Keratinocyte (primary cell): ENCODE measurements at regions not wholly inside any gene's neighbourhood (a gene's known extent, or its start where the extent isn't known, plus 50 kb on each side); places are given as distances from the start of the nearest gene placed in this dataset.

Source experiments
- EZH2 ChIP-seq: IDR thresholded peaks from one replicate; pipeline ENCODE4 v1.6.1; 2012; ENCODE audit warnings: inconsistent platforms, mild to moderate bottlenecking, low read length, moderate library complexity
- TF ChIP-seq, protein P1 (sequence below), 3 experiments: IDR thresholded peaks in 1 of 3; conservative IDR thresholded peaks in 1 of 3; optimal IDR thresholded peaks in 1 of 3; 2 replicates in 2 of 3; 3 replicates in 1 of 3; pipeline versions ENCODE3 to v1.5.1; 2011; ENCODE audit warnings: low read length in 3 of 3, mild to moderate bottlenecking in 3 of 3, moderate library complexity in 2 of 3, control low read depth in 1 of 3, inconsistent platforms in 1 of 3; ENCODE audit not compliant: insufficient read depth in 2 of 3; ENCODE audit errors: extremely low read depth in 1 of 3

GRCh38 chr6:44060612-44061374, 66.5 kb downstream of the MRPL14 start:
- TF ChIP-seq, protein P1, sequence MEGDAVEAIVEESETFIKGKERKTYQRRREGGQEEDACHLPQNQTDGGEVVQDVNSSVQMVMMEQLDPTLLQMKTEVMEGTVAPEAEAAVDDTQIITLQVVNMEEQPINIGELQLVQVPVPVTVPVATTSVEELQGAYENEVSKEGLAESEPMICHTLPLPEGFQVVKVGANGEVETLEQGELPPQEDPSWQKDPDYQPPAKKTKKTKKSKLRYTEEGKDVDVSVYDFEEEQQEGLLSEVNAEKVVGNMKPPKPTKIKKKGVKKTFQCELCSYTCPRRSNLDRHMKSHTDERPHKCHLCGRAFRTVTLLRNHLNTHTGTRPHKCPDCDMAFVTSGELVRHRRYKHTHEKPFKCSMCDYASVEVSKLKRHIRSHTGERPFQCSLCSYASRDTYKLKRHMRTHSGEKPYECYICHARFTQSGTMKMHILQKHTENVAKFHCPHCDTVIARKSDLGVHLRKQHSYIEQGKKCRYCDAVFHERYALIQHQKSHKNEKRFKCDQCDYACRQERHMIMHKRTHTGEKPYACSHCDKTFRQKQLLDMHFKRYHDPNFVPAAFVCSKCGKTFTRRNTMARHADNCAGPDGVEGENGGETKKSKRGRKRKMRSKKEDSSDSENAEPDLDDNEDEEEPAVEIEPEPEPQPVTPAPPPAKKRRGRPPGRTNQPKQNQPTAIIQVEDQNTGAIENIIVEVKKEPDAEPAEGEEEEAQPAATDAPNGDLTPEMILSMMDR (optimal IDR thresholded peaks at IDR 0.05 in 1 of 3, IDR thresholded peaks at IDR 0.05 in 1 of 3, conservative IDR thresholded peaks at IDR 0.05 in 1 of 3; ENCODE audit: extremely low read depth in 1 of 3, insufficient read depth in 2 of 3, low read length in 3 of 3), result no peak
- no peak for TF ChIP-seq EZH2
